Mesendoderm (in vitro differentiated cells): ENCODE measurements at regions not wholly inside any gene's neighbourhood (a gene's known extent, or its start where the extent isn't known, plus 50 kb on each side); places are given as distances from the start of the nearest gene placed in this dataset.
"Not testable (repeated sequence)": the region's sequence is repeated elsewhere in the genome, so short reads cannot be mapped to it uniquely, and the experiment has no call there.

Experiments used
- DNase-seq: peaks from one replicate; pipeline ENCODE4 v3.0.0; 2013
- H2AK5ac ChIP-seq: 2 replicates; pipeline ENCODE4 v1.6.1; 2013; ENCODE audit warnings: low read length, inconsistent platforms
- H2BK120ac ChIP-seq: 2 replicates; pipeline ENCODE4 v1.6.1; 2013; ENCODE audit warnings: low read depth, mild to moderate bottlenecking, low read length, moderate library complexity, mixed read lengths
- H2BK15ac ChIP-seq: replicated peaks from 2 replicates; pipeline ENCODE4 v1.6.1; 2013; ENCODE audit warnings: low read depth, mild to moderate bottlenecking, moderate library complexity
- H2BK5ac ChIP-seq: 2 replicates; pipeline ENCODE4 v1.6.1; 2013; ENCODE audit warnings: low read length, inconsistent platforms
- H3K18ac ChIP-seq: 2 replicates; pipeline ENCODE4 v1.6.1; 2013; ENCODE audit warnings: mild to moderate bottlenecking, low read length, mixed read lengths
- H3K23ac ChIP-seq: one replicate; pipeline ENCODE4 v1.6.1; 2013; ENCODE audit warnings: low read length
- H3K27ac ChIP-seq: 2 replicates; pipeline ENCODE4 v1.5.1; 2013; ENCODE audit warnings: low read depth, mild to moderate bottlenecking, inconsistent platforms, low read length, moderate library complexity
- H3K27me3 ChIP-seq: 2 replicates; pipeline ENCODE4 v1.6.1; 2013; ENCODE audit warnings: low read length, control low read depth, mild to moderate bottlenecking, inconsistent platforms; ENCODE audit not compliant: insufficient read depth, poor library complexity
- H3K36me3 ChIP-seq: 2 replicates; pipeline ENCODE4 v1.6.1; 2013; ENCODE audit warnings: low read length, inconsistent platforms; ENCODE audit not compliant: control insufficient read depth, insufficient read depth
- H3K4ac ChIP-seq: one replicate; pipeline ENCODE4 v1.6.1; 2013; ENCODE audit warnings: low read depth, mild to moderate bottlenecking, low read length, moderate library complexity
- H3K4me1 ChIP-seq: 2 replicates; pipeline ENCODE4 v1.6.1; 2013; ENCODE audit warnings: low read depth, low read length, inconsistent platforms; ENCODE audit not compliant: control insufficient read depth
- H3K4me2 ChIP-seq: 2 replicates; pipeline ENCODE4 v1.6.1; 2013; ENCODE audit warnings: low read length
- H3K4me3 ChIP-seq: 2 replicates; pipeline ENCODE4 v1.5.1; 2013; ENCODE audit warnings: mild to moderate bottlenecking, low read length
- H3K56ac ChIP-seq: one replicate; pipeline ENCODE4 v1.6.1; 2013; ENCODE audit warnings: low read length
- H3K79me1 ChIP-seq: 2 replicates; pipeline ENCODE4 v1.6.1; 2013; ENCODE audit warnings: low read length, inconsistent platforms
- H3K79me2 ChIP-seq: 2 replicates; pipeline ENCODE4 v1.6.1; 2013; ENCODE audit warnings: mild to moderate bottlenecking, low read length; ENCODE audit not compliant: control insufficient read depth, insufficient read depth
- H3K9ac ChIP-seq: 2 replicates; pipeline ENCODE4 v1.6.1; 2013; ENCODE audit warnings: low read length, inconsistent platforms
- H4K5ac ChIP-seq: one replicate; pipeline ENCODE4 v1.6.1; 2013; ENCODE audit warnings: low read length
- H4K8ac ChIP-seq: one replicate; pipeline ENCODE4 v1.6.1; 2013; ENCODE audit warnings: low read depth, mild to moderate bottlenecking, control low read depth, low read length, moderate library complexity
- WGBS: extraction: QIAGEN DNeasy Blood & Tissue Kit; methylation state at CpG from one replicate; pipeline ENCODE4 v1.1.7; 2013; ENCODE audit warnings: low lambda C conversion rate, missing lambda C conversion rate; ENCODE audit not compliant: insufficient coverage; ENCODE audit errors: extremely low coverage; 5-methylcytosine and 5-hydroxymethylcytosine counted together

- Histone ChIP-seq H3K36me3 (no peaks in the 10 kb centered on the region), H3K79me1 (no peaks in the 10 kb centered on the region), H4K5ac (no peak overlapping the region), H2BK5ac (no peak overlapping the region), H2BK15ac (no peak overlapping the region), H3K27ac (no peak overlapping the region), H3K56ac (no peak overlapping the region), H3K4me3 (no peak overlapping the region), H3K4me1 (no peaks in the 10 kb centered on the region), H3K4me2 (no peak overlapping the region), H4K8ac (no peak overlapping the region), H3K79me2 (no peaks in the 10 kb centered on the region), H3K4ac (no peak overlapping the region), H2BK120ac (no peak overlapping the region), H3K27me3 (no peaks in the 10 kb centered on the region), H2AK5ac (no peak overlapping the region), H3K9ac (no peak overlapping the region), H3K18ac (no peak overlapping the region), H3K23ac (no peak overlapping the region)
- WGBS = no CpG with 5 or more reads among the region's 3 CpGs
- no peak for DNase-seq
Observed at GRCh38 chr10:114719311-114719710, 61.2 kb upstream of the ABLIM1 start.

GRCh38 chr10:114720023-114720422, 61.9 kb upstream of the ABLIM1 start:
- not testable (repeated sequence) for H2BK5ac ChIP-seq, H3K23ac ChIP-seq, H3K56ac ChIP-seq, H3K79me2 ChIP-seq, H3K9ac ChIP-seq, H2BK120ac ChIP-seq, DNase-seq, H2AK5ac ChIP-seq, H3K36me3 ChIP-seq, H3K27ac ChIP-seq, H3K4me3 ChIP-seq, H3K18ac ChIP-seq, H4K5ac ChIP-seq, H2BK15ac ChIP-seq, H3K4ac ChIP-seq, H3K79me1 ChIP-seq, H3K27me3 ChIP-seq, H3K4me1 ChIP-seq, H4K8ac ChIP-seq, H3K4me2 ChIP-seq
- WGBS = no CpG with 5 or more reads among the region's 1 CpG

GRCh38 chr10:114720685-114721278, 62.7 kb upstream of the ABLIM1 start:
- Histone ChIP-seq H2AK5ac (no peak overlapping the region), H3K79me2 (no peaks in the 10 kb centered on the region), H3K23ac (no peak overlapping the region), H3K4me2 (no peak overlapping the region), H3K27ac (no peak overlapping the region), H3K4me1 (no peaks in the 10 kb centered on the region), H3K56ac (no peak overlapping the region), H2BK15ac (no peak overlapping the region), H2BK5ac (no peak overlapping the region), H3K18ac (no peak overlapping the region), H3K27me3 (no peaks in the 10 kb centered on the region), H2BK120ac (no peak overlapping the region), H4K5ac (no peak overlapping the region), H4K8ac (no peak overlapping the region), H3K4me3 (no peak overlapping the region), H3K36me3 (no peaks in the 10 kb centered on the region), H3K4ac (no peak overlapping the region), H3K9ac (no peak overlapping the region), H3K79me1 (no peaks in the 10 kb centered on the region)
- WGBS = no CpG with 5 or more reads among the region's 4 CpGs
- DNase-seq = no peak

- not testable (repeated sequence) for H3K4me1 ChIP-seq, H2AK5ac ChIP-seq
- WGBS = no CpG with 5 or more reads among the region's 3 CpGs
Observed at GRCh38 chr10:114722136-114722535, 64.1 kb upstream of the ABLIM1 start.

GRCh38 chr10:114723361-114723760, 65.3 kb upstream of the ABLIM1 start:
- no CpG with 5 or more reads among the region's 1 CpG for WGBS
- H3K18ac ChIP-seq = peak overlapping the region; percentile 28
- no peak overlapping the region for H4K5ac ChIP-seq
- no peak overlapping the region for H3K23ac ChIP-seq
- no peaks in the 10 kb centered on the region for H3K4me1 ChIP-seq
- no peak overlapping the region for H3K27ac ChIP-seq
- no peaks in the 10 kb centered on the region for H3K79me1 ChIP-seq
- H3K79me2 ChIP-seq = no peaks in the 10 kb centered on the region
- no peak overlapping the region for H3K4ac ChIP-seq
- H3K4me2 ChIP-seq = no peak overlapping the region
- H3K4me3 ChIP-seq = no peak overlapping the region
- H3K27me3 ChIP-seq = no peaks in the 10 kb centered on the region
- H2BK5ac ChIP-seq = no peak overlapping the region
- no peak overlapping the region for H3K56ac ChIP-seq
- H4K8ac ChIP-seq = no peak overlapping the region
- H3K9ac ChIP-seq = no peak overlapping the region
- no peak for DNase-seq
- H2BK15ac ChIP-seq = no peak overlapping the region
- H2AK5ac ChIP-seq = no peak overlapping the region
- no peak overlapping the region for H2BK120ac ChIP-seq
- H3K36me3 ChIP-seq = no peaks in the 10 kb centered on the region

More at GRCh38 chr10:114722136-114722535, 64.1 kb upstream of the ABLIM1 start:
- H3K4me3 ChIP-seq, H4K5ac ChIP-seq, H3K27me3 ChIP-seq, H3K18ac ChIP-seq, DNase-seq, H3K36me3 ChIP-seq, H3K56ac ChIP-seq, H4K8ac ChIP-seq, H3K4me2 ChIP-seq, H3K9ac ChIP-seq, H2BK15ac ChIP-seq, H3K4ac ChIP-seq, H2BK120ac ChIP-seq, H3K27ac ChIP-seq, H2BK5ac ChIP-seq, H3K79me2 ChIP-seq, H3K23ac ChIP-seq, H3K79me1 ChIP-seq: not testable (repeated sequence)
